ENCODE measurements at regions not wholly inside any gene's neighbourhood (a gene's known extent, or its start where the extent isn't known, plus 50 kb on each side); places are given as distances from the start of the nearest gene placed in this dataset.

- TF ChIP-seq CTCF (conservative IDR thresholded peaks at IDR 0.05): no peak
- no peaks in the 10 kb centered on the region for H3K9me3 Mint-ChIP-seq
- no peak overlapping the region for H3K4me3 Mint-ChIP-seq
- no peaks in the 10 kb centered on the region for H3K4me1 Mint-ChIP-seq (ENCODE audit: unreplicated experiment)
- H3K27ac Mint-ChIP-seq: no peak overlapping the region
- no peaks in the 10 kb centered on the region for H3K36me3 Mint-ChIP-seq
- no peaks in the 10 kb centered on the region for H3K27me3 Mint-ChIP-seq
- DNase-seq (ENCODE audit: extremely low spot score, unreplicated experiment): no peak
These were observed 481.5 kb upstream of the RGMA start for GRCh38 chr15:93570527-93570926.

GRCh38 chr15:93566762-93567161, 477.8 kb upstream of the RGMA start:
- no peak for TF ChIP-seq CTCF (conservative IDR thresholded peaks at IDR 0.05)
- Mint-ChIP-seq H3K27me3 (peaks cover 4% of the 10 kb centered on the region), H3K27ac (no peak overlapping the region), H3K36me3 (no peaks in the 10 kb centered on the region), H3K4me1 (ENCODE audit: unreplicated experiment) (peaks cover 5% of the 10 kb centered on the region), H3K9me3 (no peaks in the 10 kb centered on the region), H3K4me3 (no peak overlapping the region)
- no peak for DNase-seq (ENCODE audit: extremely low spot score, unreplicated experiment)

GRCh38 chr15:93565201-93565600, 476.2 kb upstream of the RGMA start:
- TF ChIP-seq CTCF (conservative IDR thresholded peaks at IDR 0.05): no peak
- H3K27ac Mint-ChIP-seq: no peak overlapping the region

GRCh38 chr15:93563218-93563617, 474.2 kb upstream of the RGMA start:
- no peak overlapping the region for H3K4me3 Mint-ChIP-seq
- TF ChIP-seq CTCF (conservative IDR thresholded peaks at IDR 0.05): no peak
- DNase-seq (ENCODE audit: extremely low spot score, unreplicated experiment): no peak
- peaks cover 4% of the 10 kb centered on the region for H3K27me3 Mint-ChIP-seq
- no peak overlapping the region for H3K27ac Mint-ChIP-seq
- H3K4me1 Mint-ChIP-seq (ENCODE audit: unreplicated experiment): peaks cover 5% of the 10 kb centered on the region
- H3K36me3 Mint-ChIP-seq: no peaks in the 10 kb centered on the region
- H3K9me3 Mint-ChIP-seq: no peaks in the 10 kb centered on the region

More at GRCh38 chr15:93565201-93565600, 476.2 kb upstream of the RGMA start:
- Mint-ChIP-seq H3K9me3 (no peaks in the 10 kb centered on the region), H3K4me3 (no peak overlapping the region), H3K4me1 (ENCODE audit: unreplicated experiment) (peaks cover 5% of the 10 kb centered on the region), H3K27me3 (peaks cover 4% of the 10 kb centered on the region), H3K36me3 (no peaks in the 10 kb centered on the region)
- no peak for DNase-seq (ENCODE audit: extremely low spot score, unreplicated experiment)

GRCh38 chr15:93562395-93563123, 473.5 kb upstream of the RGMA start:
- H3K4me3 Mint-ChIP-seq: no peak overlapping the region
- no peaks in the 10 kb centered on the region for H3K9me3 Mint-ChIP-seq
- no peak for TF ChIP-seq CTCF (conservative IDR thresholded peaks at IDR 0.05)
- no peak for DNase-seq (ENCODE audit: extremely low spot score, unreplicated experiment)
- H3K4me1 Mint-ChIP-seq (ENCODE audit: unreplicated experiment): peaks cover 5% of the 10 kb centered on the region
- H3K27me3 Mint-ChIP-seq: peaks cover 4% of the 10 kb centered on the region
- no peak overlapping the region for H3K27ac Mint-ChIP-seq
- no peaks in the 10 kb centered on the region for H3K36me3 Mint-ChIP-seq
